DMS53 (cell line): ENCODE measurements at regions not wholly inside any gene's neighbourhood (a gene's known extent, or its start where the extent isn't known, plus 50 kb on each side); places are given as distances from the start of the nearest gene placed in this dataset.

ENCODE experiments used
- DNase-seq: peaks from one replicate; lab custom pipeline; 2025; lab: John Stamatoyannopoulos, UW

DNA sequence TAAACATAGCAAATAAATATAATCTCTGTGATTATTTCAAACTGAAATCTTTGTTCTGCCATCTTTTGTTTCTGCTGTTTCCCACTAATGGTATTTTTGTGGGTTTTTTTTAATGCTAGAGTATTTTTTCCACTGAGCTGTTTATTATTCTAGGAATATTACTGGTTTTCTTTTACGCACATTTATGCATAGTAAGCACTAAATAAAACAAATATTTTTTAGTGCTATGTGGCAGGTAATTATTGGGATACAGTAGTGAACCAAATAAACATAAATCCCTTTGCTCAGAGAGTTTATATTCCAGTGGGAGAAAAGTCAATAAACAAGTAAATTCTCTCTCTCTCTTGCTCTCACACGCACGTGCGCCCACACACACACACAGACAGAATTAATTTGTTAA lies 397.4 kb downstream of the PRDM5 start:
- DNase-seq, result no peak

- DNase-seq, result no peak
These were observed 398.3 kb downstream of the PRDM5 start for GRCh38 chr4:120524237-120524636.

DNA sequence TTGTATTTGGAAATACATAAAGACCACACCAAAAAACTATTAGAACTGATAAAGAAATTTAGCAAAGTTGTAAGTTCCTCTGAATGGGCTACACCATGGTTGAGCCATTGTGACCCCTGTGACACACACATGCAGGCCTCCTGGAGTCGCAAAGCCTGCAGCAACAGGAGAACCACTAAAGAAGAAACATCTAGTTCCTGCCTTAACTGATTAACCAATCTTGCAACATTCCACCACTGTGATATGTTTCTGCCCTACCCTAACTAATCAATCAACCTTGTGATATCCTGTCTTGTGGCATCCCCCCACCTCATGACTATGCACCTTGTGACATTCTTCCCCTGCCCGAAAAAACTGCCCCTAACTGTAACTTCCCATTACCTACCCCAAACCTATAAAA lies 401.8 kb downstream of the PRDM5 start:
- no peak for DNase-seq

DNA sequence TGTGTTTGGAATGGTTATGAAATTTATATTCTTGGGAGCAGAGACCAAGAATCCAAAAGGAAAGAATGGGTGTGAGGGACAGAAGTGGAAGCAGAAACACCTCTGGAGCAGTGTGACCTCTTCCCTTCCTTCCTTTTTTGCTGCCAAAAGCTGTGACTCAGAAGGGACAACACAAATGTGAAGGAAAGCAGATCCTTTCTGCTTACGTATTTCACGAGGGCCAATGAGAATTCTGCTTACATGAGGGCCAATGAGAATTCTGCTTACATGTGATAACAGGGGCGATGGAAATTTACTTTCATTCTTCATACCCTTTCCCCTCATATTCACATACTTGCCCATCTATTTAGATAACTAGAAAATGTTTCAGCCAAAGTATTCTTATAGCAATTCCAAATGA lies 404.6 kb downstream of the PRDM5 start:
- peak; percentile 87 for DNase-seq

DNA sequence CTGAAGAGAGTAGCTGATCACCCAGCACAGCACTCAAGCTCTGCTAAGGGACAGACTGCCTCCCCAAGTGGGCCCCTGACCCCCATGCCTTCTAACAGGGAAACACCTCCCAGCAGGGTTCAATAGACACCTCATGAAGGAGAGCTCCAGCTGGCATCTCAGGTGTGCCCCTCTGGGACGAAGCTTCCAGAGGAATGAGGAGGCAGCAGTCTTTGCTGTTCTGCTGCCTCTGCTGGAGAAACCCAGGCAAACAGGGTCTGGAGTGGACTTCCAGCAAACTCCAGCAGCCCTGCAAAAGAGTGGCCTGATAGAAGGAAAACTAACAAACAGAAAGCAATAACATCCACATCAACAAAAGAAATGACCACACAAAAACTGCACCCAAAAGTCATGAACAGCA lies 412.8 kb downstream of the PRDM5 start:
- no peak for DNase-seq

DNA sequence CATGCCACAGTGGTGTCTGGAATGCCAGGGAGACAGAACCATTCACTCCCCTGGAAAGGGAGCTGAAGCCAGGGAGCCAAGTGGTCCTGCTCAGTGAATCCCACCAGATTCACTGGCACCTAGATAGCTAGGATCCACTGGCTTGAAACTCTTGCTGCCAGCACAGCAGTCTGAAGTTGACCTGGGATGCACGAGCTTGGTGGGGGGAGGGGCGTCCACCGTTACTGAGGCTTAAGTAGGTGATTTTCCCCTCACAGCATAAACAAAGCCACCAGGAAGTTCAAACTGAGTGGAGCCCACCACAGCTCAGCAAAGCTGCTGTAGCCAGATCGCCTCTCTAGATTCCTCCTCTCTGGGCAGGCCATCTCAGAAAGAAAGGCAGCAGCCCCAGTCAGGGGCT lies 413.3 kb downstream of the PRDM5 start:
- no peak for DNase-seq

- DNase-seq, result no peak
These were observed 414.5 kb downstream of the PRDM5 start for GRCh38 chr4:120508036-120508435.

- no peak for DNase-seq
These were observed 416.0 kb downstream of the PRDM5 start for GRCh38 chr4:120506536-120506935.

GRCh38 chr4:120498678-120499077 lies 423.8 kb downstream of the PRDM5 start:
- DNase-seq, result no peak

DNA sequence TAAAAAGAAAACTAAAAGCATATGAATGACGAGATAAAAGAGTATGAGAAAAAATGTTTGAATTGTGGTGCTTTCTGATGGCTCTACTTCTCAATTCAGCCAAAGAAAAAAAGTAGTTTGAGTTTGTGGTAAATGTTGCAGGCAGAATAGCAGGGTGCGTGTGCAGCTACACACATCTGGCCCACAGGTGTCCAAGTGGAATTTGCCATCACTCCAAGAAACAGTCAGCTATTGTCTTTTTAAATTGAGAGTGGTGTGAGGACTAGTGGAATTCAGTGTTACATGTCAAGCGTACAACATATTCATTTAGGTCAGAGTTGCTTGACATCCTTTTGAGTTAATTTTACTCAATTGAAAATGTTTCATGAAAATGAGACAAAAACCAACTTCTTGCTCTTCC lies 424.8 kb upstream of the MAD2L1 start:
- DNase-seq, result no peak

GRCh38 chr4:120481756-120482155 lies 415.1 kb upstream of the MAD2L1 start:
- no peak for DNase-seq

DNA sequence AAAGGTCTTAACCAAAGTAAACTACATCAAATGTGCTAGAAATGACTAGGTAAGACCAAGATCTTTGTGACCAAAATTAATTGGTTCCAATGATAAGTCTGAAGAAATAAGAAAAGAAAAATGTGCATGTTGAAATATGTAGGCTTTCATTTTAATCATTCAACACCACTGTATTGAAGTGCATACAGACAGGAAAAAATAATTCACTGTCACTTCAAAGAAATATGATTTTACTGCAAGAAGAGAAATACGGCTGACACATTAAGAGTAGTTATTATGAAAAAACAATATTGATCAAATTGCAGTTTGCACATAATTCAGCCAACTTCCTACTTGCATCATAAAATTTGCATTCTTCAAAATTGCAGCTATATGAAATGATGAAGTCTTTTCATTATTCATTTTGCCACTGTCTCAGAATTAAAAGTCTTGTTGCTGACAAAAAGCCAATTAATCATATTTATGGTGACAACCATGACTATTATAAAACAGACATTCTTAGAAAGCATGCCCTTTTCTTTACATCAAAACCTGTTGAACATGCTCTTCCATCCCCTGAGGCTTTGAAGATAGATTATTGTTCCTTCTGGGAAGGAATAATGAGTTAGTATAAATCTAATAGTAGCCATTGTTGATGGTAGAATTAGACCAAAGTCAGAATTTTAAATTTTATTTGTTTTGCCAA lies 405.9 kb upstream of the MAD2L1 start:
- no peak for DNase-seq

GRCh38 chr4:120466429-120466828 lies 399.8 kb upstream of the MAD2L1 start:
- no peak for DNase-seq

DNA sequence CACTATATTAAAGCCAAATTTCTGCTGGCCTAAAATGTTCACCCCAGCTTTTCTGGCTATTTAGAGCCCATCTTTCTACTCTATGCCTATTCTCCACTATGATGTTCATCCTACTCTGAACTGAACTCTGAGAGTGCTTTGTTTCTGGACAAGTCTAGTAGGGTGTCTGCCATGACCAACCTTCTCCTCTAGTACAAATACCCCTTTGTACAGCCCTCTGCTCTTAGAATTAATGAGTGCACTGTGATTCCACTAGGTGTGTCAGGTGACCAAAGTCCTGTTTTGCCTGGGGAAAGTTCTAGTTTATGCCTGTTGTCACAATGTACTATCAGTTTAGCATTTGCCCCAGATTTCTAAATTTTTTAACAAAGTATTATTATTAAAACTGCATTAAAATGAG lies 388.1 kb upstream of the MAD2L1 start:
- DNase-seq, result no peak

GRCh38 chr4:120452536-120452935 lies 385.9 kb upstream of the MAD2L1 start:
- no peak for DNase-seq

- DNase-seq, result no peak
These were observed 385.4 kb upstream of the MAD2L1 start for GRCh38 chr4:120452001-120452400.

- DNase-seq, result no peak
These were observed 381.1 kb upstream of the MAD2L1 start for GRCh38 chr4:120447774-120448173.

GRCh38 chr4:120446051-120446567 lies 379.5 kb upstream of the MAD2L1 start:
- peak; percentile 36 for DNase-seq

GRCh38 chr4:120445186-120445585 lies 378.5 kb upstream of the MAD2L1 start:
- no peak for DNase-seq

- no peak for DNase-seq
These were observed 376.5 kb upstream of the MAD2L1 start for GRCh38 chr4:120443116-120443515.

- no peak for DNase-seq
These were observed 374.1 kb upstream of the MAD2L1 start for GRCh38 chr4:120440730-120441129.

- DNase-seq, result no peak
These were observed 368.5 kb upstream of the MAD2L1 start for GRCh38 chr4:120435179-120435578.

GRCh38 chr4:120434756-120435155 lies 368.1 kb upstream of the MAD2L1 start:
- DNase-seq, result no peak

- no peak for DNase-seq
These were observed 365.7 kb upstream of the MAD2L1 start for GRCh38 chr4:120432301-120432860.
